Cardiac muscle cell (in vitro differentiated cells and primary cell): ENCODE measurements at regions not wholly inside any gene's neighbourhood (a gene's known extent, or its start where the extent isn't known, plus 50 kb on each side); places are given as distances from the start of the nearest gene placed in this dataset.

Experiments used
- DNase-seq, 2 donors: peaks; one replicate each; pipeline versions ENCODE4 v3.0.0 to v3.0.0-alpha.2; 2010 to 2017; ENCODE audit warnings: low read depth in 1 of 2, low spot score in 1 of 2
- H3K27ac ChIP-seq: fragments of 200-600 bp; sonication (generic); 2 replicates; pipeline ENCODE4 v1.5.1; 2016
- H3K27me3 ChIP-seq: fragments of 200-600 bp; sonication (generic); 2 replicates; pipeline ENCODE4 v1.6.0; 2016; ENCODE audit warnings: control low read depth
- H3K36me3 ChIP-seq: fragments of 200-600 bp; sonication (generic); 2 replicates; pipeline ENCODE4 v1.5.1; 2016; ENCODE audit warnings: control low read depth
- H3K4me1 ChIP-seq: fragments of 200-600 bp; sonication (generic); 2 replicates; pipeline ENCODE4 v1.8.1; 2017; ENCODE audit warnings: low read depth, mild to moderate bottlenecking, mixed run types
- H3K4me3 ChIP-seq: fragments of 200-600 bp; sonication (generic); 2 replicates; pipeline ENCODE4 v1.5.1; 2016; ENCODE audit warnings: mild to moderate bottlenecking
- H3K9me3 ChIP-seq: fragments of 200-600 bp; sonication (generic); 2 replicates; pipeline ENCODE4 v1.5.1; 2017; ENCODE audit warnings: low read depth, mild to moderate bottlenecking, control low read depth
- TF ChIP-seq, protein P1 (sequence below): IDR thresholded peaks from 2 replicates; pipeline ENCODE4 v1.5.1; 2012; ENCODE audit warnings: low read depth, mild to moderate bottlenecking, low read length

- Histone ChIP-seq H3K4me3 (no peak overlapping the region), H3K9me3 (no peaks in the 10 kb centered on the region), H3K36me3 (no peaks in the 10 kb centered on the region), H3K27me3 (no peaks in the 10 kb centered on the region), H3K27ac (no peak overlapping the region), H3K4me1 (no peaks in the 10 kb centered on the region)
- DNase-seq: peak in 1 of 2 donors; percentile 69
- TF ChIP-seq, protein P1, sequence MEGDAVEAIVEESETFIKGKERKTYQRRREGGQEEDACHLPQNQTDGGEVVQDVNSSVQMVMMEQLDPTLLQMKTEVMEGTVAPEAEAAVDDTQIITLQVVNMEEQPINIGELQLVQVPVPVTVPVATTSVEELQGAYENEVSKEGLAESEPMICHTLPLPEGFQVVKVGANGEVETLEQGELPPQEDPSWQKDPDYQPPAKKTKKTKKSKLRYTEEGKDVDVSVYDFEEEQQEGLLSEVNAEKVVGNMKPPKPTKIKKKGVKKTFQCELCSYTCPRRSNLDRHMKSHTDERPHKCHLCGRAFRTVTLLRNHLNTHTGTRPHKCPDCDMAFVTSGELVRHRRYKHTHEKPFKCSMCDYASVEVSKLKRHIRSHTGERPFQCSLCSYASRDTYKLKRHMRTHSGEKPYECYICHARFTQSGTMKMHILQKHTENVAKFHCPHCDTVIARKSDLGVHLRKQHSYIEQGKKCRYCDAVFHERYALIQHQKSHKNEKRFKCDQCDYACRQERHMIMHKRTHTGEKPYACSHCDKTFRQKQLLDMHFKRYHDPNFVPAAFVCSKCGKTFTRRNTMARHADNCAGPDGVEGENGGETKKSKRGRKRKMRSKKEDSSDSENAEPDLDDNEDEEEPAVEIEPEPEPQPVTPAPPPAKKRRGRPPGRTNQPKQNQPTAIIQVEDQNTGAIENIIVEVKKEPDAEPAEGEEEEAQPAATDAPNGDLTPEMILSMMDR: no peak
Measured at GRCh38 chr2:129062146-129062912, 743.7 kb upstream of the HS6ST1 start.

- H3K27me3 ChIP-seq: no peaks in the 10 kb centered on the region
- H3K4me3 ChIP-seq: no peak overlapping the region
- H3K27ac ChIP-seq: no peak overlapping the region
- H3K4me1 ChIP-seq: peaks cover 4% of the 10 kb centered on the region
- no peaks in the 10 kb centered on the region for H3K9me3 ChIP-seq
- no peak for DNase-seq
- no peaks in the 10 kb centered on the region for H3K36me3 ChIP-seq
- TF ChIP-seq, protein P1: no peak
Measured at GRCh38 chr2:129067070-129067469, 748.4 kb upstream of the HS6ST1 start.

- TF ChIP-seq, protein P1: no peak
- no peaks in the 10 kb centered on the region for H3K36me3 ChIP-seq
- H3K4me3 ChIP-seq: no peak overlapping the region
- H3K4me1 ChIP-seq: peaks cover 4% of the 10 kb centered on the region
- no peaks in the 10 kb centered on the region for H3K27me3 ChIP-seq
- H3K9me3 ChIP-seq: no peaks in the 10 kb centered on the region
- DNase-seq: no peak
- no peak overlapping the region for H3K27ac ChIP-seq
Measured at GRCh38 chr2:129067953-129068352, 749.3 kb upstream of the HS6ST1 start.

DNA sequence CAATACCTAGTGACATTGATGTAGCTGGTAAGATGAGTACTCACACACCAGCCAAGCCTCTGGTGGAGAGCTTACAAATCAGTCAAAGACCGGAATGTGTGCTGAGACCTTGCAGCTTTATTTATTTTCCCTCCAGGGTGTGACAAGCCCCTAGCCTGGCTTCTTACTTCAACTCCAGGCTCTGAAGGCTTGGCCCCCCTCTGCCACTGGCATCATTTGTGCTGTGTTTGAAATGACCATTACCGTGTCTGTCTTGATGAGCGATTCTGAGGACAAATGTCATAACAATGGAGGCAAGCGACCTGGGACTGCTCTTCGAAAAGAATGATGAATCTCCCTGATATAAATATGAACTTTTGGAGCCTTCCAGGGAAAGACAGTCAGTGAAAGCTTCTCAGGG lies 749.9 kb upstream of the HS6ST1 start:
- H3K27ac ChIP-seq: no peak overlapping the region
- TF ChIP-seq, protein P1: no peak
- H3K4me1 ChIP-seq: peaks cover 4% of the 10 kb centered on the region
- no peaks in the 10 kb centered on the region for H3K9me3 ChIP-seq
- H3K27me3 ChIP-seq: no peaks in the 10 kb centered on the region
- DNase-seq: no peak
- no peak overlapping the region for H3K4me3 ChIP-seq
- H3K36me3 ChIP-seq: no peaks in the 10 kb centered on the region

- Histone ChIP-seq H3K36me3 (no peaks in the 10 kb centered on the region), H3K4me1 (peaks cover 4% of the 10 kb centered on the region), H3K9me3 (no peaks in the 10 kb centered on the region), H3K27ac (no peak overlapping the region), H3K27me3 (no peaks in the 10 kb centered on the region), H3K4me3 (no peak overlapping the region)
- no peak for DNase-seq
- TF ChIP-seq, protein P1: no peak
Measured at GRCh38 chr2:129069875-129070594, 751.4 kb upstream of the HS6ST1 start.
